ENCODE measurements at regions not wholly inside any gene's neighbourhood (a gene's known extent, or its start where the extent isn't known, plus 50 kb on each side); places are given as distances from the start of the nearest gene placed in this dataset.

- no peak for TF ChIP-seq CTCF (IDR thresholded peaks at IDR 0.05)
- TF ChIP-seq POLR2A (IDR thresholded peaks at IDR 0.05): no peak
- no peak for TF ChIP-seq EP300 (IDR thresholded peaks at IDR 0.05)
- 85 to 90% methylated on average over 2 of the region's 2 CpGs for WGBS, 2 donors
- Histone ChIP-seq H3K4me1 (no peaks in the 10 kb centered on the region), H3K36me3 (no peaks in the 10 kb centered on the region), H3K27ac (no peak overlapping the region), H3K9me3 (peaks cover 0 to 4% (median 0%) of the 10 kb centered on the region in 4 donors), H3K4me3 (no peak overlapping the region), H3K27me3 (no peaks in the 10 kb centered on the region)
- no peak for DNase-seq (ENCODE audit: low spot score in 2 of 2)
Measured at GRCh38 chr12:71353607-71354006, 86.0 kb upstream of the LGR5 start.

GRCh38 chr12:71349950-71350349, 89.6 kb upstream of the LGR5 start:
- WGBS, 2 donors: 78 to 80% methylated on average over 2 of the region's 2 CpGs
- DNase-seq (ENCODE audit: low spot score in 2 of 2): no peak
- TF ChIP-seq EP300 (IDR thresholded peaks at IDR 0.05) (no peak), POLR2A (IDR thresholded peaks at IDR 0.05) (no peak), CTCF (IDR thresholded peaks at IDR 0.05) (no peak)
- Histone ChIP-seq H3K4me1 (no peaks in the 10 kb centered on the region), H3K4me3 (no peak overlapping the region), H3K36me3 (no peaks in the 10 kb centered on the region), H3K27me3 (no peaks in the 10 kb centered on the region), H3K9me3 (no peaks in the 10 kb centered on the region), H3K27ac (no peak overlapping the region)

GRCh38 chr12:71338933-71339332, 100.7 kb upstream of the LGR5 start:
- Histone ChIP-seq H3K4me3 (no peak overlapping the region), H3K9me3 (peaks cover 0 to 12% (median 1%) of the 10 kb centered on the region in 4 donors), H3K36me3 (no peaks in the 10 kb centered on the region), H3K27ac (no peak overlapping the region), H3K27me3 (no peaks in the 10 kb centered on the region), H3K4me1 (no peaks in the 10 kb centered on the region)
- no peak for DNase-seq (ENCODE audit: low spot score in 2 of 2)
- TF ChIP-seq CTCF (IDR thresholded peaks at IDR 0.05) (no peak), EP300 (IDR thresholded peaks at IDR 0.05) (no peak), POLR2A (IDR thresholded peaks at IDR 0.05) (no peak)

GRCh38 chr12:71335963-71336257, 103.7 kb upstream of the LGR5 start:
- Histone ChIP-seq H3K4me1 (no peaks in the 10 kb centered on the region), H3K4me3 (no peak overlapping the region), H3K9me3 (peaks cover 0 to 12% (median 1%) of the 10 kb centered on the region in 4 donors), H3K36me3 (no peaks in the 10 kb centered on the region), H3K27me3 (no peaks in the 10 kb centered on the region), H3K27ac (no peak overlapping the region)
- DNase-seq (ENCODE audit: low spot score in 2 of 2): no peak
- TF ChIP-seq CTCF (IDR thresholded peaks at IDR 0.05) (no peak), EP300 (IDR thresholded peaks at IDR 0.05) (no peak), POLR2A (IDR thresholded peaks at IDR 0.05) (no peak)

- Histone ChIP-seq H3K36me3 (no peaks in the 10 kb centered on the region), H3K4me3 (no peak overlapping the region), H3K9me3 (peaks cover 0 to 12% (median 1%) of the 10 kb centered on the region in 4 donors), H3K27ac (no peak overlapping the region), H3K27me3 (no peaks in the 10 kb centered on the region), H3K4me1 (no peaks in the 10 kb centered on the region)
- TF ChIP-seq CTCF (IDR thresholded peaks at IDR 0.05) (no peak), EP300 (IDR thresholded peaks at IDR 0.05) (no peak), POLR2A (IDR thresholded peaks at IDR 0.05) (no peak)
- WGBS, 2 donors: 69 to 74% methylated on average over 4 of the region's 4 CpGs
- DNase-seq (ENCODE audit: low spot score in 2 of 2): no peak
Measured at GRCh38 chr12:71335151-71335962, 104.2 kb upstream of the LGR5 start.
